Inferior parietal cortex (tissue), 1 donor: ENCODE measurements at regions not wholly inside any gene's neighbourhood (a gene's known extent, or its start where the extent isn't known, plus 50 kb on each side); places are given as distances from the start of the nearest gene placed in this dataset.

Experiments
- DNase-seq: peaks from one replicate; pipeline ENCODE4 v3.0.0-alpha.2; 2016; ENCODE audit errors: extremely low spot score

DNA sequence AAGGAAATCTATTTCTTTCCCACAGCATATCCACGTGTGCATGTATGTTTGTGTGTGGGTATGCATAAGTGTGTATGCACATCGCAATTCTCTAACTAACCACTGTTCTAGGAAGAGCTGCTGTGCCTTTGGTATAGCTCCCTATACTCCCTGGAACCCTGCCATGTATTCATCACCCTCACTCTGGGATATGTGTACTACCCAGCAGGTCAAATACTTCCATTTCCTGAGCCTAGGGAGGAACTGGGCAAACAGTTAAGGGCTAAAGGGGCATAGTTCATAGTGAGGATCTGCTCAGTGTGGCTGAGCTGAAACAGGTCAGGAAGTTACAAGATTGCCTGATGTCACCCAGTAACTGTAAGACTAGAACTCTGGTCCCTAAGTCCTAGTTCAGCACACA is 260.4 kb downstream of the RPLP1 start:
- DNase-seq = no peak

DNA sequence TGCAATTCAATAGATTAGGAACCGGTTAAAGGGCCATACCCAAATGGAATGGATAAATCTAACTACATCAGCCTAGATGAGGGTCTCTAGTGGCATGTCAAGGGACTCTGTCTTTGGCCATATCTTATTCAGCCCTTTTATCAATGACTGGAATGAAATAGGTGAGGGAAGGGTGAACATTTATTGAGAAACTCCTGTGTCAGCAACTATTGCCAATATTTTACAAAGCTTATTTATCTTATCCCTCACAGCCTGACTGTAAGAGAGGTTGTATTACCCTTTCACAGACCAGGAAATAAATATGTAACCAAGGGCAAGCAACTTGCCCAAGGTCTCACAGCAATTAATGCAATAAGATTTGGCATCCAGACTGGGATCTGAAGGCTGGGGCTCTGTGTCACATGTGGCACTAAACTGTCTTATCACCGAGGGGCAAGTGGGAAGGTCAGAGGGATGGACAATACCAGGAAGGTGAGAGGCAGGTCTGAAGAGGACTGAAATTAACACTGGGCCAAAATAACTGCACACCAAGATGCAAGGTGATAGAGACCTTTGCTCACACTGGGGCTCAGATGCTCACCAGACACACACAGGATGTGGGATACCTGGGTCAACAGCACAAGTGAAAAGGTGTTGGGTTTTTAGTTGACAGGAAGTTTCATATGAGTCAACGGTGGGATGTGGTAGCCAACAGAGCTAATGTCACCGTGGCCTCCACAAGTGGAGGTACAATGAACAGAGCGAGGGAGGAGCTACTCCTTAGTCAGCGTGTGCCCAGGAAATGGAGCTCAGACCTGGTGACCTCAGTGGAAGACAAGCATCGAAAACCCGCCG is 261.3 kb downstream of the RPLP1 start:
- no peak for DNase-seq

GRCh38 chr15:69715210-69715609 is 262.6 kb downstream of the RPLP1 start:
- no peak for DNase-seq

- no peak for DNase-seq
Measured at GRCh38 chr15:69718436-69718835, 265.8 kb downstream of the RPLP1 start.

DNA sequence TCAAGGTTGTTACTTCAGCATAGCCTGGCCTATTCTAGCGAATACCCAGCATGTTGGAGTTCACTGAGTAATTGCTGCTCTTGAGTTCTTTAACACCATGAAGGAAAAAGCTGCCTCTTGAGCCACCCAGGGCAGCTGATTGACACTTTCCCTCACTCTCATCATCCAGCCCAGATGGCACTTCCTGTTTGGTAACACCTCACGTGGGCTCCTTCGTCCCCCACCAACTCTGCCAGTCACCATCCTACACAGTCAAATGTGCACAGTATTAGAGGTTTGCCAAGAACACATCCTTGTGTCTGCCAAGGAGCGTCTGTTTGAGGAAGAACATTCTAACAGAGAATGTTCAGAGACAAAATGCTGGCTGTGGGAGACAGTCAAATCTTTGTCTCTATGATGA is 266.3 kb downstream of the RPLP1 start:
- DNase-seq = peak; percentile 43

DNA sequence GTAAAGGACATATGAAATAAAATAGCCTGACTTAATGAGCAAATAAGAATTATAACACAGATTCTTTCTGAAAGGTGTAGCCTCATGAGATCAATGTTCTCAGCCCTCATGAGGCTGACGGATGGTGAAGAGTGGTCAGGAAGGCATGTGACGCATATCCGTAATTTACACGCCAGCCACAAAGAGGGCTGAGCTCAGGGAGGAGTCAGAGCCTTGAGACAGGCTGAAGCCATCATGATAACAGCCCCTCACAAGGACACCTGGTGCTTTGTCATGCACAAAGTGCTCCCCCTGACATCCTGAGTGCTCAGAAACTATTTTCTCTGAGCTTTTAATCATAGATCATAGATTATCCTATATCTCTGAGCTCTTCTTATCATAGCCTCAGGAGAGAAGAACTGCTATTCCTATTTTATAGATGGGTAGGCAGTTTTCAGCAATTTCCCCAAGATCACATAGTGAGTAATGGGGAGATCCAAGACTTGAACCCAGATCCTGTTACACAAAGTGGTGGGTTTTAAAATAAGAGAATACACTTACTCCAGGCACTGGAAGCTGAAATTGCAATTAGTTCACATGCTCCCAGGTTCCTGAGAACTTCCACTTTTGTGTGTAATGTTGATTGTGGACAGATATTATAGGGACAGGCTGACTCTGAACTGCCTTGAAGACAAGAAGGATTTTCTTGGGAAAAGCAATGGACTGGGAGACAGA is 267.1 kb downstream of the RPLP1 start:
- no peak for DNase-seq

DNA sequence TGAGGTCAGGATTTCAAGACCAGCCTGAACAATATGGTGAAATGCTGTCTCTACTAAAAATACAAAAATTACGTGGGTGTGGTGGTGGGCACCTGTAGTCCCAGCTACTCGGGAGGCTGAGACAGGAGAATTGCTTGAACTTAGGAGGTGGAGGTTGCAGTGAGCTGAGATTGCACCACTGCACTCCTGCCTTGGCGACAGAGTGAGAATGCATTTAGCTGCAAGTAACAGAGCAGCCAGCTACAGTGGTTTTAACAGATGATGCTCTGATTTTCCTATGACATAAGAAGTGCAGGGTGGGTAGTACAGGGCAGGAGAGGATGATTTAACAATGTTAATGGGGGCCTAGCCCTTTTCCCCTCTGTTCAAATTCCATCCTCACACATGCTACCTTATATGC is 267.9 kb downstream of the RPLP1 start:
- no peak for DNase-seq

GRCh38 chr15:69722924-69723323 is 270.3 kb downstream of the RPLP1 start:
- DNase-seq = no peak

- no peak for DNase-seq
Measured at GRCh38 chr15:69723404-69724096, 270.9 kb downstream of the RPLP1 start.

DNA sequence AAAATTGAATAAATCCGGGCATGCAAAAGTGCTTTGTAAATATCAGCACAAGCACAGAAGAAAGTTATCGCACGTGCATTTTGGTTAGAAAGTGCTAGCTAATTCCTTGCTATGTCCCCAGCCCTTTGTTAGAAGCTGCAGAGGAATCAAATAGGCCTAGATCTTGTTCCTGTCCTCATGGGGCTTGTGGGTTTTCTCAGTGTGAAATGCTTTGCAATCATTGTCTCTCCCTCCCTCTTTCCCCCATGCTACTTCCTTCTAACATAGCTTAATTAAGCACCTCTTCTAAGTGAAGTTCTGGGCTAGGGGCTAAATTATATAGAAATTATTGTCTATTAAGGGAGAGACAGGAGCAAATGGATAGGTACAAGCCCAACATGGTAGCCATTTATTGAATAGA is 271.7 kb downstream of the RPLP1 start:
- DNase-seq = no peak

DNA sequence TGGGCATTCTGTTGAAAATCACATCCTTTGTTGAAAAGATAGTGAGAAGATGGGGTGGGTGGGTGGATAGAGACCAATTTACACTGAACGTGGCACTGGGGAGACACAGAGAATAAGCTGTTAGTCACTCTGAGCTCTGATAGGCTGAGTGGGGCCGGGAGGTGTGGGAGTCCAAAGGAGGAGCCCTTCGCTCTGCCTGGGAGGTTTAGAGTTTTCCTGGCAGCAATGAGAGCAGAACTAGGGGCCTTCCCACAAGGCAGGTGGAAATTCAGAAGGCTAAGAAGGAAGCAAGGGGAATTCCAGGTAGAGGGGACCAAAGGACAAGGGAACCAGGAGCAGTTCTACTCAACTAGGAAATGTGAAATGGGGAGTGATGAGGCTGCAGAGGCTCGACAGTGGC is 272.7 kb downstream of the RPLP1 start:
- no peak for DNase-seq

- no peak for DNase-seq
Measured at GRCh38 chr15:69725957-69726356, 273.3 kb downstream of the RPLP1 start.

DNA sequence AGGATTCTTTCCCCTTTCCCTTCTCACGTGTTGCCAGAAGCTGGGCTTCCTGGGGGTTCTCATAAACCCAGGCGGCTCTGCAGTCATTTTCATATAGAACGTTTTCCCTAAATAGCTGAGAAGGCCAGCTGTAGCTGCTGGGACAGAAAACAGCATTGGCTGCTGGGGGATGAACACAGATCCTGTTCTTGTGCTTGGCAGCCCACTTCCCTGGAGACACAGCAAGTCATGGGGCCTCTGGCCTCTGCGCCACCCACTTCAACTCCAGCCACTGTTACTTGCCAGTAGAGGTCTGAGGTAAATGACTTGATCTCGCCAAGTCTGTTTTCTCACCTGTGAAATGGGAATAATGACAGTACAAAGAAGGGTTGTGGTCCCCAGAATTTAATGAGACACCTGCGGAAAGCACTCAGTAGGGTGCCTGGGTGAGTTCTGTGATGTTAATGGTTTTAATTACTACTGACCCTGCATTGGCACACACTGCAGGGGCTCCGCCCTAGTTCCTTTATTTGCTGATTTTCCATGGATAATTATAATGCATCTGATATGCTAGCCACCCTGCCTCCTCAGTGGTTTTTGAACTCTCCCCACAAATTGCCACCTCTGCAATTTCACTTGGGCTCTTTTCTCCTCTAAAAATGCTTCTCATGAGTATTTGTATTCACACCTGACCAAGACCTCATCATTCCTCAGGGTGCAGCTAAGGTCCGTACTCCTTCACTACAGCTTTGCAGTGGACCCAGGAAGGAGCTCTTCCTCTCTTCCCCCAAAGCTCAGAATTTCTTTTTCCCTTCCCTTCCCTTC is 274.7 kb downstream of the RPLP1 start:
- DNase-seq = no peak

DNA sequence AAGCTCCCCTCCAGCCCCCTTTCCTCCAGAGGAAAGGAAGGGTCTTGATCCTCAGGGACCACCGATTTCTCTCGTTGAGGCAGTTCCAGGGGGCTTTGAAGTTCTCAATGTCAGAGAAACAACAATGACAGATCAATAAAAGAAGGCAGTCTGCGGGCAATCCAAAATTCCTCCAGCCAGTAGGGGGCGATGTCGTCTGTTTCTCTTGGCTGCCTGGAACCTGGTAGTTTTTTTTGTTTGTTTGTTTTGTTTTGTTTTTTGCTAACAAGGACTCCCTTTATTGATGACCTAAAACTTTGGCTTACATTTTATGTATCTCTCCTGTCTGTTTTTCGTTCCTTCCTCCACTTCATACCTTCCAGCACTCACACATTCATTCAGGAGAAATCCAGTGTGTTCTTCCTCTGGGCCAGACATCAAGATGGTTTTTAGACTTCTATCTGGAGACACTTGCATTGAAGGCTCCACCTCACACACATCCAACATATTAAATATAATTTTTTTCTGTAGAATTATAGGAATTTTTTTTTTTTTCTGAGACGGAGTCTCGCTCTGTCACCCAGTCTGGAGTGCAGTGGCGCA is 276.6 kb downstream of the RPLP1 start:
- DNase-seq = no peak

DNA sequence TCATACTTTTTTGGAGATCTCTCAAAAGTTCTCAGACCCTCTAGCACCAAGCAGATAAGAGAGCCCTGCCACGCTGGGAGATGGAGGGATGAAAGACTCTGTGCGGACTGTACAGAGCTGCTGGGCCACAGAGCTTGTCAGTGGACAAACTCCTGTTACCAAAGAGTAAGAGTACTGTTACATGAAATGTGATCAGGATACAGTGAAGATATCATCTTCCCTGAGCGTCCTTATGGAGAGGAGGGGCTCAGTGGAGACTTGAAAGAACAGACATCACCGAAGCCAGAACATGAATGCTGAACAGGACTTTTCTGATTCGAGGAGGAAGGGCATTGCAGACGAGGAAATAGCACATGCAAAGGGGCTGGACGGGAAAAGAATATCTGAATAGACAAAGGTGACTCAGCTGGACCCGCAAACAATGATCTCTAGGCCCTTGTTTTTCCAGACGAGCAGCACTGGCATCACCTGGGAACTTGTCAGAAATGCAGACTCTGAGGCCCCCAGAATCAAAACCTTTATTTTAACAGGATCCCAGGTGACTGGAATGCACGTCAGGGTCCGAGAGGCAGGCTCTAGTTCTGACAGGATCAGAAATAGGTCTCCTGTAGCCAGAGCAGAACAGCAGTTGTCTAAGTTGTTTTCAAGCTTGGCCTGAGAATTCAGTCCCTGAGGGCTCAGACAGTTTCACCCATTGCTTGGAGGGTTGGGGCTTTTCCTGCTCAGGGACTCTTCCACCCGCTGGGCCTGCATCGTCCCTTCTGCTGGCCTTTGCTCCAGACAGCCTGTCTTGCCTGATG is 277.9 kb downstream of the RPLP1 start:
- DNase-seq = no peak

DNA sequence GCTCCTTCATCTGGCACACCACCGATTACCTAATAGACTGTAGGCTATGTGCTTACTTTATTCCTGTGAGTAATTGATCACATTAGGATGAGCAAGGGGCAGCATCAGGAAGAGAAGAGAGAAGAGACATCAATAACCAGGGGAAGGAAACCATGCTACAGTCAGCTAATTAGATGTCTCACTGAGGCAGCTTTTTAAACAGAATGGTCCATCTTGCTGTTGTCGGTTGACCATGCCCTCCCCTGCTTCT is 278.4 kb downstream of the RPLP1 start:
- DNase-seq = no peak

DNA sequence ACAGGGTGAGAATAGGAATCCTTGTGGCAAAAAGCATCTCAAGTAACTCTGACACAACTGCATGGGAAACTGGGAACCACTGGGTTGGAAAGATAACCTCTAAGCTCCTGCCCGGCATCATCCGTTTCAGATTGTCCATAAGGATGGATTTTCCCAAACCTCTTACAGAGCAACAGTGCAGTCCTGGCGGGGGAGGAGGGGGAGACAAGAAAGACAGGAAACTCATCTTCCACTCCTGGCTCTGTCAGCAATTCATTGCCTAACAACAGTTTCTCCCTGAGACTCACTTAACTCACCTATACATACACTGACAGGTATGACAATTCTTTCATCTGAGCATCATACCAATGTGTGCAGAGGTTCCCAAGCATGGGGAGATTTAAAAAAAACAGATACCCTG is 279.0 kb downstream of the RPLP1 start:
- DNase-seq = no peak

- DNase-seq = no peak
Measured at GRCh38 chr15:69732133-69732532, 279.5 kb downstream of the RPLP1 start.

GRCh38 chr15:69734699-69735098 is 282.1 kb downstream of the RPLP1 start:
- no peak for DNase-seq

- DNase-seq = no peak
Measured at GRCh38 chr15:69735121-69735520, 282.5 kb downstream of the RPLP1 start.

DNA sequence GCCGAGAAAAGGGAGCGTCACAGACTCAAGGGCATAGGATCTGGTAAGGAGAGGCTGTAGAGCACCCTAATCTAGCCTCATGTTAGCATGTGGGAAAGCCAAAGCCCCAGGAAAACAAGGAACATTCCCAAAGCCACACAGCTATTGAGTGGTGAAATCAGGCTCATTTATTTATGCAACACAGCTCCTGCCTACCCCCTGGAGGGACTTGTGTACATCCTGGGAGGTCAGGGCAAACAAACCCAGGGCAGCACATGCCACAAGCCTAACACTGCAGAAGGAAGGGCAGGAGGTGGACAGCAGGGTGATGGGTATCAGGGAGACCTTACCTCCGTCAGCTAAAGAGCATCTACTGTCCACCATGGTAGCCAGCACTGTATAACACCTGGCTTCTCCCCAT is 283.5 kb downstream of the RPLP1 start:
- no peak for DNase-seq
